CD4-positive, CD25-positive, alpha-beta regulatory T cell (primary cell): ENCODE measurements at regions not wholly inside any gene's neighbourhood (a gene's known extent, or its start where the extent isn't known, plus 50 kb on each side); places are given as distances from the start of the nearest gene placed in this dataset.

Experiments used
- ATAC-seq, 2 donors: fragments of 150-1000 bp; cut with Tn5 transposase; one replicate each; pipeline ENCODE4 v1.10.0; 2021; ENCODE audit warnings: low read depth in 2 of 2, moderate number of reproducible peaks in 2 of 2, moderate library complexity in 1 of 2
- DNase-seq, 3 donors: peaks; one replicate each; pipeline versions ENCODE4 v3.0.0 to v3.0.0-alpha.2; 2012 to 2022; ENCODE audit warnings: mixed read lengths in 1 of 3
- H3K27ac ChIP-seq: one replicate; pipeline ENCODE4 v1.7.0; 2013; ENCODE audit warnings: mild to moderate bottlenecking, low read length; ENCODE audit not compliant: insufficient read depth, poor library complexity, severe bottlenecking
- H3K27me3 ChIP-seq: one replicate; pipeline ENCODE4 v1.7.0; 2013; ENCODE audit warnings: low read length; ENCODE audit not compliant: control insufficient read depth, insufficient read depth
- H3K36me3 ChIP-seq: one replicate; pipeline ENCODE4 v1.7.0; 2013; ENCODE audit warnings: mild to moderate bottlenecking, low read length, moderate library complexity; ENCODE audit not compliant: control insufficient read depth, insufficient read depth
- H3K4me1 ChIP-seq: 2 replicates; pipeline ENCODE4 v1.7.0; 2013; ENCODE audit warnings: mild to moderate bottlenecking, low read length; ENCODE audit not compliant: insufficient read depth, control insufficient read depth, poor library complexity, severe bottlenecking
- H3K4me3 ChIP-seq: one replicate; pipeline ENCODE4 v1.7.0; 2013; ENCODE audit warnings: low read depth, mild to moderate bottlenecking, low read length, moderate library complexity
- H3K9me3 ChIP-seq, 2 experiments: 1 replicate in 1 of 2; 2 replicates in 1 of 2; pipeline ENCODE4 v1.7.0; 2013; ENCODE audit warnings: low read length in 2 of 2, mild to moderate bottlenecking in 1 of 2, moderate library complexity in 1 of 2; ENCODE audit not compliant: control insufficient read depth in 2 of 2
- H3K27ac Mint-ChIP-seq, 3 donors: one replicate each; pipeline ENCODE4 v1.8.0; 2020 to 2022; ENCODE audit warnings: mild to moderate bottlenecking in 3 of 3, mixed read lengths in 3 of 3, moderate library complexity in 2 of 3
- H3K27me3 Mint-ChIP-seq: one replicate; pipeline ENCODE4 v1.8.0; 2022; ENCODE audit warnings: mild to moderate bottlenecking, mixed read lengths
- H3K36me3 Mint-ChIP-seq: one replicate; pipeline ENCODE4 v1.8.0; 2020; ENCODE audit warnings: mixed read lengths
- H3K4me1 Mint-ChIP-seq, 4 donors: one replicate each; pipeline ENCODE4 v1.8.0; 2020 to 2022; ENCODE audit warnings: mixed read lengths in 4 of 4, mild to moderate bottlenecking in 1 of 4
- H3K4me3 Mint-ChIP-seq, 4 donors: one replicate each; pipeline ENCODE4 v1.8.0; 2020 to 2022; ENCODE audit warnings: mild to moderate bottlenecking in 4 of 4, mixed read lengths in 4 of 4, moderate library complexity in 3 of 4
- H3K9me3 Mint-ChIP-seq, 7 donors: one replicate each; pipeline ENCODE4 v1.8.0; 2020 to 2022; ENCODE audit warnings: mixed read lengths in 7 of 7, mild to moderate bottlenecking in 3 of 7, moderate library complexity in 2 of 7

DNA sequence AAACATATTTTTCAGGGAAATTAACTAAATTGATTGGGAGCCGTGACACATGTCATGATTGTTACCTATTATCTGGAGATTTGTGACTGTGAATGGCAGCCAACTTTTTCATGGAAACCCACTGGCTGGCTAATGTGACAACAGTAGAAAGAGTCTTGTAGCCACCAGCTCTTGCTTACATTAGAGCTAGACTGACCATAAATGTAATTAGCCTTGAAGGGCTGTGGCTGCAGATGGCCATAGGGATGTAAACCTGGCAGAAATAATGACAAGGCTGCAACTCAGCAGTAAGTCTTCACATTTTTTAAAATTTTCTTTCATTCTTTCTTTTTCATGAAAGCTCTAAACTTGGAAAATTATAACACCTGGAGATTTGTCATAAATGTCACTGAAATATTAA is 168.2 kb upstream of the ROBO2 start:
- peaks cover 0 to 20% (median 4%) of the 10 kb centered on the region in 7 donors for H3K9me3 Mint-ChIP-seq
- H3K4me3 ChIP-seq = no peak overlapping the region

DNA sequence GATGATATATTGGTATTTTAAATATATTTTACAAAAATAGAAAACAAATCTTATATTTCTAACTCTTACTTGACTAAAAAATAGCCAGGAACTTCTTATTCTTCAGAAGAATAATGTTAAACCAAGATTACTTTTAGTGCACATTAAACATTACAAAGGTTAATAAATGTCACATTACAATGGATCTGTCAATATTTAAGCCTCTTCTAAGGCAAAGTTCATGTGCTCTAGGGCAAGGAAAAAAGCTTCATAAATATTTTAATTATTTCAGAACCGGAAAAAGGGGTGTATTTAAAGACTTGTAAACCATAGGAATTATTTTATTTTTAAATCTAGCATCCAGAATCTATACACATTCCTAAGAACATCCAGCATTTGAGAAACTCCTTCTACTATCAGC is 166.9 kb upstream of the ROBO2 start:
- Mint-ChIP-seq H3K4me1 (no peaks in the 10 kb centered on the region), H3K9me3 (peaks cover 0 to 20% (median 6%) of the 10 kb centered on the region in 7 donors), H3K27ac (no peak overlapping the region), H3K27me3 (no peaks in the 10 kb centered on the region), H3K36me3 (no peaks in the 10 kb centered on the region), H3K4me3 (no peak overlapping the region)
- DNase-seq (no peak), ATAC-seq (no peak)
- H3K36me3 ChIP-seq = no peaks in the 10 kb centered on the region
- peaks cover 2 to 5% of the 10 kb centered on the region in 2 experiments for H3K9me3 ChIP-seq
- H3K27ac ChIP-seq = no peak overlapping the region
- H3K4me1 ChIP-seq = no peaks in the 10 kb centered on the region
- H3K4me3 ChIP-seq = no peak overlapping the region
- no peaks in the 10 kb centered on the region for H3K27me3 ChIP-seq

More for the DNA sequence above, 168.2 kb upstream of the ROBO2 start:
- no peaks in the 10 kb centered on the region for H3K27me3 Mint-ChIP-seq
- no peak overlapping the region for H3K27ac ChIP-seq
- H3K36me3 ChIP-seq = no peaks in the 10 kb centered on the region
- DNase-seq = no peak
- no peaks in the 10 kb centered on the region for H3K4me1 Mint-ChIP-seq
- H3K27ac Mint-ChIP-seq = no peak overlapping the region
- H3K9me3 ChIP-seq = peaks cover 2 to 5% of the 10 kb centered on the region in 2 experiments
- no peak overlapping the region for H3K4me3 Mint-ChIP-seq
- no peaks in the 10 kb centered on the region for H3K4me1 ChIP-seq
- no peak for ATAC-seq
- H3K36me3 Mint-ChIP-seq = no peaks in the 10 kb centered on the region
- no peaks in the 10 kb centered on the region for H3K27me3 ChIP-seq

DNA sequence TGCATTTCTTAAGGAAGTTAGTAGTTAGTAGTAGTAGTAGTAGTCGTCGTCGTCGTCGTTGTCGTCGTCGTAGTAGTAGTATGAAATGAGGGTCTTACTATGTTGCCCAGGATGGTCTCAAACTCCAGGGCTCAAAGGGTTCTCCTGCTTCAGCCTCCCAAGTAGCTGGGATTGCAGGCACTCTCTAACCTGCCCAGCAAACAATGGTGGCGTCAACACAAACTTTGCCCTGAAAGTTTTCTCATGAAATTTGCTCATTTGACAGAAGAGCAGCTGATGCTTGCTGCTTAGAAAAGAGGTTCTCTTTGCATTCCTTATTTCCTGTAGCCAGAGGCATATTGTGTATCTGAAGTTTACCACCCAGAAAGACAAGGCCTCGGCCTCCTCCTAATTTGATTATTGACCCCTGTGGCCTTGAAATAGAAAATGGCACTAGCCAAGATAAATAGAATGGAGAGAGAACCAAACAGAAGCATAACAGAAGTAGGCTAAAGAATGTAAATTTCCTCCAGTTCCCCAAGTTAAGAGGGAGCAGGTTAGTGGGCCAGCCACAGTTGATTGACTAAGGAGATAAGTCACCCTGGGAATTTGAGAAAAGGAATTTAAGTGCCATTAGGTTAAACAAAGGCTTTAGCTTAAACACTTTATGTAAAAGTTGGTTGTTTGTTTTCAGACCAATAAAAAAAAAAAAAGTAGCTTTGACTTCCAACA is 166.2 kb upstream of the ROBO2 start:
- Histone ChIP-seq H3K9me3 (peaks cover 2 to 5% of the 10 kb centered on the region in 2 experiments), H3K4me3 (no peak overlapping the region), H3K27ac (no peak overlapping the region), H3K4me1 (no peaks in the 10 kb centered on the region), H3K36me3 (no peaks in the 10 kb centered on the region), H3K27me3 (no peaks in the 10 kb centered on the region)
- no peak overlapping the region for H3K27ac Mint-ChIP-seq
- no peaks in the 10 kb centered on the region for H3K4me1 Mint-ChIP-seq
- H3K4me3 Mint-ChIP-seq = no peak overlapping the region
- H3K9me3 Mint-ChIP-seq = peaks cover 0 to 14% (median 6%) of the 10 kb centered on the region in 7 donors
- H3K36me3 Mint-ChIP-seq = no peaks in the 10 kb centered on the region
- ATAC-seq (no peak), DNase-seq (no peak)
- no peaks in the 10 kb centered on the region for H3K27me3 Mint-ChIP-seq

DNA sequence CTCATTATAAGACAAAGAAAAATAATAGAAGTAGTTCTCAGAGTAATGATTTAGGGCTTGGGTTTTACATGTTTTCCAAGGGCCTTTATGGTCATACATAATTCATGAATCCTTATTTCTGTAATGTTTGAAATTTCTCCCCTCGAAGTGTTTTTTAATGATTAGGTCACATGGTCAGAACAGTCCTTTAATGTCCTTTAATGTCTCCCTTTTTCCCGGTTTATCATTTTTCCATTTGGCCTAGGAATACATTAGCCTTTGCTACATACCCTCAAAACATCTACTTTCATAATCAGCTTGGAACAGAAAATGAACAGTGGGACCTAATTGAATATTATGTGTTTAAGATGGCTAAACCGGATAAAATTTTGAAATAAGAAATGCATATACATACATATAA is 159.9 kb upstream of the ROBO2 start:
- H3K27me3 Mint-ChIP-seq = no peaks in the 10 kb centered on the region
- Histone ChIP-seq H3K27ac (no peak overlapping the region), H3K9me3 (peaks cover 0 to 4% of the 10 kb centered on the region in 2 experiments), H3K4me3 (no peak overlapping the region), H3K27me3 (no peaks in the 10 kb centered on the region), H3K4me1 (no peaks in the 10 kb centered on the region), H3K36me3 (no peaks in the 10 kb centered on the region)
- no peaks in the 10 kb centered on the region for H3K36me3 Mint-ChIP-seq
- no peak overlapping the region for H3K4me3 Mint-ChIP-seq
- H3K9me3 Mint-ChIP-seq = peaks cover 3 to 26% (median 4%) of the 10 kb centered on the region in 7 donors
- DNase-seq = no peak
- no peaks in the 10 kb centered on the region for H3K4me1 Mint-ChIP-seq
- no peak overlapping the region for H3K27ac Mint-ChIP-seq
- ATAC-seq = no peak

DNA sequence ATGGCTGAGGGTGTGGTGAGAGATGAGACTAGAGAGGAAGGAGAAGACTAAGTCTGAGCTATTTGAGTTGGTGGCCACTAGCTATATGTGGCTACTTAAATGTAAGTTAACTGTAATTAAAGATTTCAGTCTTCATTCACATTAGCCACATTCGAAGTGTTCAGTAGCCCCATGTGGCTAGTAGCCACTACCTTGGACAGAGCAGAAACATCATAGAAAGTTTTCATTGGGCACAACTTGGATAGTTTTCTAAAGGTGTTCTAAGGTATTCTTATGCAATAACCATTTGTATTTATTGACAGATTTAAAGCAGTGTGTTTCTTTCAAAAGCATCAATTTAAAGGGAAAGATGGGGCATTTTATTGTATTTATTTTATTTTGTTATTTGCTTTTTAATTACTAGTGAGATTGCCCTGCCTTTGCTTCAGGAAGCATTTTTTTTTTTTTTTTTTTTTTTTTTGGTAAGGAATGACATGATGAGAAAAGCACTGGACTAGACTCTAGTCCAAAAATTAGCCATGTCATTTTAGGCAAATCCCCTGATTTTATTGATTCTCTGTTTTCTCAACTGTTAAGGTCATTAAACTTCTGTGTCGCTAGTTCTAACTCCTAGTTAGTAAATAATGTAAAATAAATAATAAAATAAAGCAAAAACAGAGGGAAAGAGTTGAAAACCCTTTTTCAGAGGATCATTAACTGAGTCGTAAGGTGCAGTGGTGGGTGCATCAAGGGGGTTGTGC is 153.0 kb upstream of the ROBO2 start:
- Mint-ChIP-seq H3K27ac (no peak overlapping the region), H3K27me3 (no peaks in the 10 kb centered on the region), H3K9me3 (peaks cover 3 to 25% (median 6%) of the 10 kb centered on the region in 7 donors), H3K36me3 (no peaks in the 10 kb centered on the region), H3K4me3 (no peak overlapping the region), H3K4me1 (no peaks in the 10 kb centered on the region)
- no peaks in the 10 kb centered on the region for H3K36me3 ChIP-seq
- no peaks in the 10 kb centered on the region for H3K27me3 ChIP-seq
- H3K27ac ChIP-seq = no peak overlapping the region
- ATAC-seq = no peak
- no peaks in the 10 kb centered on the region for H3K4me1 ChIP-seq
- H3K9me3 ChIP-seq = peaks cover 4 to 8% of the 10 kb centered on the region in 2 experiments
- DNase-seq = no peak
- no peak overlapping the region for H3K4me3 ChIP-seq

DNA sequence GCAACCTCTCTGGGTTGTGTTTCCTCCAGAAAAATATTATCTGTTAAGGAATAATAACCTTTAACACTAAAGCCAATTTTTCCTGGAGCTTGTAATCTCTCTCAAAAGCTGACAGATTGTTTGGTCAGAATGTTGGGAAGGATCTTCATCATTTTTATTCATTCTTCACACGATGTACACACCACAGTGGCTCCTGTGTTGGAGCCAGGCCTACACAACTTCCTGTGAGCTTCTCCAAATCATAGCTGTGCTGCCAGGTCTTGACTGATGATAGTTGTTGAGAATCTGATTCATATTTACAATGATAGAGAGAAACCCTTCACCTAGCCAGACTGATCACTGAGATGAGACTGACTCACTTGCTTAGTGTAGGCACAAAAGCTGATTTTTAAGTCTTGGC is 151.0 kb upstream of the ROBO2 start:
- Mint-ChIP-seq H3K36me3 (no peaks in the 10 kb centered on the region), H3K4me3 (no peak overlapping the region), H3K9me3 (peaks cover 3 to 18% (median 6%) of the 10 kb centered on the region in 7 donors), H3K27me3 (no peaks in the 10 kb centered on the region), H3K27ac (no peak overlapping the region), H3K4me1 (no peaks in the 10 kb centered on the region)
- no peak for ATAC-seq
- H3K27ac ChIP-seq = no peak overlapping the region
- H3K36me3 ChIP-seq = no peaks in the 10 kb centered on the region
- H3K4me3 ChIP-seq = no peak overlapping the region
- H3K9me3 ChIP-seq = peaks cover 4 to 11% of the 10 kb centered on the region in 2 experiments
- no peak for DNase-seq
- no peaks in the 10 kb centered on the region for H3K27me3 ChIP-seq
- H3K4me1 ChIP-seq = no peaks in the 10 kb centered on the region

DNA sequence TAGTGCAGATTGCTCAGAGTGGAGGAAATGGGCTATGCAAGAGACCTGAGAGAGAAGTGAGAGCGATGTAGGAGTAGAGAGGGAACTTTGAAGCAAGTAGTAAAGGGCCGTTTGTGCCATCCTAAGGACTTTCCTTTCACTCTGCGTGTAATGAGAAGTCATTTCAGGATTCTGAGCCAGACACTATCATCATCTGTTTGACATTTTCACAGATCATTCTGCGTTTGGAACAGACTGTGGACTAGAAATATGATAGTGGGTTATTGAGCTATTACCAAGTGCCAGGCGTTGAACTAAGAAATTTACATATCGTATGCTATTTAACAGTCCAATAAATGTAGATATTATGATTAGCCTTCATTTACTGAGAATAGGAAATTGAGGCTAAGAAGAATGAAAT is 150.0 kb upstream of the ROBO2 start:
- Mint-ChIP-seq H3K4me3 (no peak overlapping the region), H3K27me3 (no peaks in the 10 kb centered on the region)

More for the DNA sequence above, 150.0 kb upstream of the ROBO2 start:
- H3K27me3 ChIP-seq = no peaks in the 10 kb centered on the region
- H3K4me1 ChIP-seq = no peaks in the 10 kb centered on the region
- DNase-seq = no peak
- no peaks in the 10 kb centered on the region for H3K36me3 ChIP-seq
- Mint-ChIP-seq H3K9me3 (peaks cover 0 to 22% (median 6%) of the 10 kb centered on the region in 7 donors), H3K4me1 (no peaks in the 10 kb centered on the region), H3K36me3 (no peaks in the 10 kb centered on the region), H3K27ac (no peak overlapping the region)
- peaks cover 4 to 11% of the 10 kb centered on the region in 2 experiments for H3K9me3 ChIP-seq
- no peak overlapping the region for H3K27ac ChIP-seq
- no peak overlapping the region for H3K4me3 ChIP-seq
- ATAC-seq = no peak
